ENCODE measurements at regions not wholly inside any gene's neighbourhood (a gene's known extent, or its start where the extent isn't known, plus 50 kb on each side); places are given as distances from the start of the nearest gene placed in this dataset.

- no peak for TF ChIP-seq EZH2 (IDR thresholded peaks at IDR 0.05; ENCODE audit: borderline replicate concordance, insufficient read depth, low read length, poor library complexity, severe bottlenecking)
- no peak for TF ChIP-seq CTCF (IDR thresholded peaks at IDR 0.05; ENCODE audit: poor library complexity, severe bottlenecking)
- no peak for TF ChIP-seq POLR2AphosphoS5 (IDR thresholded peaks at IDR 0.05)
Measured at GRCh38 chr5:89827359-89827758, 582.2 kb downstream of the CETN3 start.

All from neural cell (in vitro differentiated cells).